ENCODE measurements at regions not wholly inside any gene's neighbourhood (a gene's known extent, or its start where the extent isn't known, plus 50 kb on each side); places are given as distances from the start of the nearest gene placed in this dataset.

DNA sequence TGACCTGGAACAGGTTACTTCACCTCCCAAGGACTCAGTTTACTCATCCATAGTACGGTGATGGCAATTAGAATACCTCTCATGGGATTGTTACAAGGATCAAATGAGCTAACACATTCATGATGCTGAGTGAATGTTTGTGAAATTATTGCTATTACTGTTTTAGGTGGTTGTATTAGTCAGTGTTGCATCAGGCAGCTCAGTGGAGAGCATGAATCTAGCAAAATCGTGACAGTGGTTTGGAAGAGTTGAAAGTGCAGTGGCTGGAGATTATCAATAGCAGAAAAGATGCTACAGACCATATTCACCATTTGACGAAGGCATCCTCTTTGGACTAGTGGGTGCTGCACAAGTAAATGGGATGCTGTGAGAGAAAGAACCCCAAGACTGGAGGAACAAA lies 50.4 kb upstream of the CTNNBL1 start:
- TF ChIP-seq EZH2 (IDR thresholded peaks at IDR 0.05; ENCODE audit: insufficient read depth, poor library complexity, severe bottlenecking) (no peak), EZH2phosphoT487 (IDR thresholded peaks at IDR 0.05; ENCODE audit: insufficient read depth, low read depth) (no peak)

Measured in GM23248 (cell line).